Keratinocyte (primary cell): ENCODE measurements at regions not wholly inside any gene's neighbourhood (a gene's known extent, or its start where the extent isn't known, plus 50 kb on each side); places are given as distances from the start of the nearest gene placed in this dataset.

ENCODE experiments used
- EZH2 ChIP-seq: IDR thresholded peaks from one replicate; pipeline ENCODE4 v1.6.1; 2012; ENCODE audit warnings: inconsistent platforms, mild to moderate bottlenecking, low read length, moderate library complexity
- TF ChIP-seq, protein P1 (sequence below), 3 experiments: IDR thresholded peaks in 1 of 3; conservative IDR thresholded peaks in 1 of 3; optimal IDR thresholded peaks in 1 of 3; 2 replicates in 2 of 3; 3 replicates in 1 of 3; pipeline versions ENCODE3 to v1.5.1; 2011; ENCODE audit warnings: low read length in 3 of 3, mild to moderate bottlenecking in 3 of 3, moderate library complexity in 2 of 3, control low read depth in 1 of 3, inconsistent platforms in 1 of 3; ENCODE audit not compliant: insufficient read depth in 2 of 3; ENCODE audit errors: extremely low read depth in 1 of 3

DNA sequence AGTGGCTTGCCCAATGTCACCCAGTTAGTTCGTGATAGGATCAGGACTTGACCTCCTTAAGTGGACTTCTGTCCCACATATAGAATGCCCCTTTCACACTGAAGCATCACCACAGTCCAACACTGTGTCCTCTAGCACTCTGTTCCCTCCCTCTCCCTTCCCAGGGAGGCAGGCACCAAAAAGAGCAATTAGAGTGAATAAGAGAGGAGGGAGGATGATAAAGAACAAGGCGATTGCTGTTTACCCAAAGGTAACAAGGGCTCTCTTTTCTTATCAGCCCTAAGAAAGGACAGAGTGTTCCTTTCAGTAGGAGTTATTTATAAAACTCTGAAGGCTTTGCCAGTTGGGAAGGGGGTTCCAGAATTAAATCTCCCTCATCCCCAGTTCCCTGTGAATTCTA lies 192.7 kb upstream of the ATP2B1 start:
- TF ChIP-seq, protein P1, sequence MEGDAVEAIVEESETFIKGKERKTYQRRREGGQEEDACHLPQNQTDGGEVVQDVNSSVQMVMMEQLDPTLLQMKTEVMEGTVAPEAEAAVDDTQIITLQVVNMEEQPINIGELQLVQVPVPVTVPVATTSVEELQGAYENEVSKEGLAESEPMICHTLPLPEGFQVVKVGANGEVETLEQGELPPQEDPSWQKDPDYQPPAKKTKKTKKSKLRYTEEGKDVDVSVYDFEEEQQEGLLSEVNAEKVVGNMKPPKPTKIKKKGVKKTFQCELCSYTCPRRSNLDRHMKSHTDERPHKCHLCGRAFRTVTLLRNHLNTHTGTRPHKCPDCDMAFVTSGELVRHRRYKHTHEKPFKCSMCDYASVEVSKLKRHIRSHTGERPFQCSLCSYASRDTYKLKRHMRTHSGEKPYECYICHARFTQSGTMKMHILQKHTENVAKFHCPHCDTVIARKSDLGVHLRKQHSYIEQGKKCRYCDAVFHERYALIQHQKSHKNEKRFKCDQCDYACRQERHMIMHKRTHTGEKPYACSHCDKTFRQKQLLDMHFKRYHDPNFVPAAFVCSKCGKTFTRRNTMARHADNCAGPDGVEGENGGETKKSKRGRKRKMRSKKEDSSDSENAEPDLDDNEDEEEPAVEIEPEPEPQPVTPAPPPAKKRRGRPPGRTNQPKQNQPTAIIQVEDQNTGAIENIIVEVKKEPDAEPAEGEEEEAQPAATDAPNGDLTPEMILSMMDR (optimal IDR thresholded peaks at IDR 0.05 in 1 of 3, IDR thresholded peaks at IDR 0.05 in 1 of 3, conservative IDR thresholded peaks at IDR 0.05 in 1 of 3; ENCODE audit: extremely low read depth in 1 of 3, insufficient read depth in 2 of 3, low read length in 3 of 3), result no peak
- no peak for TF ChIP-seq EZH2
